Ascending aorta (tissue), 2 donors: ENCODE measurements at regions not wholly inside any gene's neighbourhood (a gene's known extent, or its start where the extent isn't known, plus 50 kb on each side); places are given as distances from the start of the nearest gene placed in this dataset.
"Not testable (repeated sequence)": the region's sequence is repeated elsewhere in the genome, so short reads cannot be mapped to it uniquely, and the experiment has no call there.

Experiments
- DNase-seq, 2 donors: peaks; one replicate each; pipeline ENCODE4 v3.0.0-alpha.2; 2019; ENCODE audit warnings: low spot score in 2 of 2
- H3K27ac ChIP-seq, 2 donors: fragments of 200-600 bp; sonication (generic); one replicate each; pipeline ENCODE4 v1.5.1; 2016 to 2017; ENCODE audit warnings: mild to moderate bottlenecking in 1 of 2
- H3K27me3 ChIP-seq: fragments of 200-600 bp; sonication (generic); one replicate; pipeline ENCODE4 v1.5.1; 2017
- H3K36me3 ChIP-seq, 2 donors: fragments of 200-600 bp; sonication (generic); one replicate each; pipeline ENCODE4 v1.5.1; 2016
- H3K4me1 ChIP-seq, 2 donors: fragments of 200-600 bp; sonication (generic); one replicate each; pipeline ENCODE4 v1.5.1; 2016 to 2017; ENCODE audit warnings: mild to moderate bottlenecking in 1 of 2
- H3K4me3 ChIP-seq, 2 donors: fragments of 200-600 bp; sonication (generic); one replicate each; pipeline ENCODE4 v1.5.1; 2016 to 2017; ENCODE audit warnings: mild to moderate bottlenecking in 1 of 2
- H3K9me3 ChIP-seq, 2 donors: fragments of 200-600 bp; sonication (generic); one replicate each; pipeline ENCODE4 v1.5.1; 2016
- intact Hi-C: fragments of 100-400 bp; cut with DNase I; formaldehyde crosslinking; loops from one replicate; pipeline ENCODE4 v1.15.1; 2023
- TF ChIP-seq, protein P1 (sequence below), 3 experiments: fragments of 200-600 bp in 2 of 3; fragments of 450-650 bp in 1 of 3; sonication (generic) in 2 of 3; IDR thresholded peaks; one replicate each; pipeline ENCODE4 v1.5.1; 2016 to 2019; ENCODE audit warnings: antibody characterized with exemption in 3 of 3, mild to moderate bottlenecking in 1 of 3, moderate library complexity in 1 of 3

DNA sequence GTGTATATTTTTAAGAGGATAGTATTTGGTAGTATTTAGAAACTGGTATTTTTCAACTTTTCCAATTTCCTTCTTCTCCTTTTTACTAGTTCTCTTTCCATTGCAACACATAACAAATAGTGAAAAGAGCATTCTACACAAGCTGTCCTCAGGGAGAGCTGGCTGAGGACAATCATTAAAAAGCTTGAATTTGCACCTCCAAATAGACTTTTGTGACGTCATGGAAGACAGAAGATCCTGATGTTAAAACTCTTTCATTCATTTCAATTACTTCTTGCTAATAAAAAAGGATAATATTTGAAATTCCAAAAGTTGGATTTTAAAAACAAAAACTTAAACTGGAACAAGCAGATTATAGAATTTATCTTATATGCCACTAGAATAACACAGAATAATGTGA, 1356.3 kb downstream of the RPIA start:
- H3K27me3 ChIP-seq, H3K9me3 ChIP-seq, H3K4me3 ChIP-seq, H3K36me3 ChIP-seq, intact Hi-C loops, H3K4me1 ChIP-seq, H3K27ac ChIP-seq, DNase-seq: not testable (repeated sequence)

DNA sequence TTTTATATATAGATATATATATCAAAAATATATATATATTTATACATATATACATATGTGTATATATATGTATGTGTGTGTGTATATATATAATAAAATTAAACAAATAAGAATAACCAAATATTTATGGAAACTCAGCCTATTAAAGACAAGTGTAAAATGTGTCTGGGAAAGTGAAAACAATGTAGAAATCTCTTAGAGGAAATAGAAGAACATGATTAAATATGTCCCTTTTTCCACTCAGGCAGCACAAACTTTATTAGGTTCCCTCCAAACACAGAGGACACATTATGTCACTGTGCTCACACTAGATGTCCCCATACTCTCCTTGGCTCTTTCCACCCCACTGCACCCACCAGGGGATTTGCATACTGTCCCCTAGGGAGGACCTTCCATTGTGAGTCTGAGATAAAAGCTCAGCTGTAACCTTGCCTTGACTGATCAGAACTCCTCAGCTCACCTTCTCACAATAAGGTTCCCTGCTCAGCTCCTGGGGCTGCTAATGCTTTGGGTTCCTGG, 1360.7 kb downstream of the RPIA start:
- H3K4me3 ChIP-seq, H3K27me3 ChIP-seq, H3K27ac ChIP-seq, H3K9me3 ChIP-seq, DNase-seq, H3K36me3 ChIP-seq, H3K4me1 ChIP-seq, intact Hi-C loops: not testable (repeated sequence)

DNA sequence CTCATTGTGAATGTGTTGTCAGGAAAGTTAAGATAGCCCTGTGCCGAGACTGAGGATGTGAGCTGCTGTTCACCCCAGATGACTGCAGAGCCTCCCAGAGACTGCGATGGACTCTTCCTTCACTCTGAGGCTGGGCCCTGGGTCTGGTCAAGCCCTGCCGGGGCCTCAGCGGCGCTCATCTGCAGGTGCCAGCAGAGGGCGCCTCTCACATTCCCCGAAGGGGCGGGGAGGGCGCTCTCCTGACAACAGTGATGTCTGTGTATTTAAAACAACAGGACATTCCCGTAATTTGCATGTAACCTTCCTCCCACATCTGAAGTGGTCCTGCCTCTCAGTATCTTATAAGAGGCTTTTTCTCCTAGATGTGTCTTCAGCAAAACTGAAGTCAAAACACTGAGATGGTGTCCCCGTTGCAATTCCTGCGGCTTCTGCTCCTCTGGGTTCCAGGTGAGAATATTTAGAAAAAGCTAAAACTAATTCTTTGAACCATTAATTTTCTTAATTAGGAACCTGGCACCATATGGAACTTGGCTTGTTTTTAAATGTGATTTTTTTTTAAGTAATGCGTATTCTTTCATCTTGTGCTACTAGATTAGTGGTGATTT, 1377.9 kb downstream of the RPIA start:
- H3K4me3 ChIP-seq = no peak overlapping the region
- intact Hi-C loops = no loop called here
- H3K36me3 ChIP-seq = no peaks in the 10 kb centered on the region
- TF ChIP-seq, protein P1, sequence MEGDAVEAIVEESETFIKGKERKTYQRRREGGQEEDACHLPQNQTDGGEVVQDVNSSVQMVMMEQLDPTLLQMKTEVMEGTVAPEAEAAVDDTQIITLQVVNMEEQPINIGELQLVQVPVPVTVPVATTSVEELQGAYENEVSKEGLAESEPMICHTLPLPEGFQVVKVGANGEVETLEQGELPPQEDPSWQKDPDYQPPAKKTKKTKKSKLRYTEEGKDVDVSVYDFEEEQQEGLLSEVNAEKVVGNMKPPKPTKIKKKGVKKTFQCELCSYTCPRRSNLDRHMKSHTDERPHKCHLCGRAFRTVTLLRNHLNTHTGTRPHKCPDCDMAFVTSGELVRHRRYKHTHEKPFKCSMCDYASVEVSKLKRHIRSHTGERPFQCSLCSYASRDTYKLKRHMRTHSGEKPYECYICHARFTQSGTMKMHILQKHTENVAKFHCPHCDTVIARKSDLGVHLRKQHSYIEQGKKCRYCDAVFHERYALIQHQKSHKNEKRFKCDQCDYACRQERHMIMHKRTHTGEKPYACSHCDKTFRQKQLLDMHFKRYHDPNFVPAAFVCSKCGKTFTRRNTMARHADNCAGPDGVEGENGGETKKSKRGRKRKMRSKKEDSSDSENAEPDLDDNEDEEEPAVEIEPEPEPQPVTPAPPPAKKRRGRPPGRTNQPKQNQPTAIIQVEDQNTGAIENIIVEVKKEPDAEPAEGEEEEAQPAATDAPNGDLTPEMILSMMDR (IDR thresholded peaks at IDR 0.05) = peak in 1 of 3 experiments; percentile 9
- no peaks in the 10 kb centered on the region for H3K9me3 ChIP-seq
- no peak for DNase-seq
- H3K27ac ChIP-seq = no peak overlapping the region
- H3K27me3 ChIP-seq = no peaks in the 10 kb centered on the region
- H3K4me1 ChIP-seq = no peaks in the 10 kb centered on the region

DNA sequence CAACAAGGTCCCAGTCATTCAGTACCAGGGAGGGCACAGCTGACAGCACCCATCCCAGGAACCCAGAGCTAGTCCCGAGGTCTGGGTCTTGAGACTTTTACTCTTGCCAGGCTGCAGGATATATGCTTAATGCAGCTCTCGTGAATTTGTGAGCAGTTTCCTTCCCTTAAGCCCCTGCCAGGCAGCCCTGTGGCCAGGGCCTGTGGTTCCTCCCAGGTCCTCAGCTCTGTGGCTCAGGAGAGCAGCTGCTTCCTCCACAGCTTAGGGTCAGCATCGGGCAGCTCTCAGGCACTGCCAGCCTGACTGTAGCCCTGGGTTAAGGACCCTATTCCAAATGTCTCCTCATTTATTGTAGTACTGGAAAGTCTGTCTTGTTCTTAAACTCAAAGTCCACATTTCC, 1384.8 kb downstream of the RPIA start:
- Histone ChIP-seq H3K36me3 (no peaks in the 10 kb centered on the region), H3K27ac (no peak overlapping the region), H3K9me3 (no peaks in the 10 kb centered on the region), H3K27me3 (no peaks in the 10 kb centered on the region), H3K4me3 (no peak overlapping the region), H3K4me1 (no peaks in the 10 kb centered on the region)
- TF ChIP-seq, protein P1 (IDR thresholded peaks at IDR 0.05) = no peak
- no peak for DNase-seq
- intact Hi-C loops = no loop called here

DNA sequence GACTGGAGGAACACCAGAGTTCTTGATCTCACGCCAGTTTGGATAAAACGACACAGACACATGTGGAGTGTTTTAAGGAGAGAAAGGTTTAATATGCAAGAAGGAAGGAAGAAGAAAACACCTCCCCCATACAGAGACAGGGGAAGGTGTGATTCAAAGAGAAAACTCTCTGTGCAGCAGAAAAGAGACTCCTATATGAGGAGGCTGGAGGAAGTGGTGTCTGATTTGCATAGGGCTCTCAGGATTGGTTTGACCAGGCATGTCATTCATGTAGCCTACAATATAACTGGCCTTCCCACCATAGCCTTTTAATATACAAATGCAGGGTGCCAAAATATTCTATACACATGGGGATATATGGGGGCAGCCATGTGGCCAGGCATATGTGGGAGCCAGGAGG, 1386.5 kb downstream of the RPIA start:
- no peaks in the 10 kb centered on the region for H3K27me3 ChIP-seq
- H3K4me1 ChIP-seq = no peaks in the 10 kb centered on the region
- no peak overlapping the region for H3K27ac ChIP-seq
- no peaks in the 10 kb centered on the region for H3K36me3 ChIP-seq
- TF ChIP-seq, protein P1 (IDR thresholded peaks at IDR 0.05) = no peak
- intact Hi-C loops = no loop called here
- no peak overlapping the region for H3K4me3 ChIP-seq
- DNase-seq = no peak
- no peaks in the 10 kb centered on the region for H3K9me3 ChIP-seq

DNA sequence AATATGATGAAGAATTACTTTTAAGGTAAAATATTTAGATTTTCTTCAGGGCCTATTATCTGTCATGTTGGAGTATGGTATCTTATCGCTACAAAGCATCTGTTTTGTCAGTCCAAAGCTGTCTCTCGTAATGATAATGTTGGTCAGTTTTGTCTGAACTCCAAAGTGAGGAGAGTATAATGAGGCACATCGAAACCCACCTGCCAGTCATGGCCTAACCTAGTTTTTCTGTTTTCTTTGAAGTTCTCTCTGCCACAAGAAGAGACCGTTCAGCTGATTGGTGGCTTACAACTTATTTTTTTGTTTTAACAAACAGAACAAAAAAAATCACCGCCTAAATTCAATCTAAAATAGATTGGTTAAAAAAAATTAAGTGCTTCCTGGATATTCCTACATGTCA, 1387.9 kb downstream of the RPIA start:
- H3K4me3 ChIP-seq = no peak overlapping the region
- H3K36me3 ChIP-seq = no peaks in the 10 kb centered on the region
- no peaks in the 10 kb centered on the region for H3K9me3 ChIP-seq
- intact Hi-C loops = no loop called here
- TF ChIP-seq, protein P1 (IDR thresholded peaks at IDR 0.05) = no peak
- no peaks in the 10 kb centered on the region for H3K27me3 ChIP-seq
- H3K4me1 ChIP-seq = no peaks in the 10 kb centered on the region
- DNase-seq = no peak
- H3K27ac ChIP-seq = no peak overlapping the region

DNA sequence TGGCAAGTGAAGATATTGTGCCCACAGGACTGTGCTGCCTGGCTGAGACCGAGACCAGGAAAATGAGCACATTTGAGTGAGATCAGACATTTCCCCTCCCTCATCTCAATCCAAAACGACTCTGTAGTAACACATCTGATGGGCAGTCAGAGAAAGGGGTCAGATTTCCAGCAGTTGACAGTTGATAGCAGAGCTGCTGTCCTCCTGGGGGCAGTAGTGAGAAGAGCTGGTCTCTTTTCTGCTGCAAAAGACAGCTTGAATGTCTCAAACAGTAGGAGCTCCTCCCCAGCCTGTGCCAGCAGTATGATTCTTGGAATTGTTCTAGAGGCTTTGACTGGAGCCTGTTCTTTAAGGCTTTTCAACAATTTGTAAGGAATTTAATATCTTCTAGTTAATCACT, 1396.3 kb downstream of the RPIA start:
- DNase-seq, H3K36me3 ChIP-seq, H3K9me3 ChIP-seq, H3K4me3 ChIP-seq, intact Hi-C loops, H3K27ac ChIP-seq, H3K27me3 ChIP-seq, H3K4me1 ChIP-seq: not testable (repeated sequence)
- TF ChIP-seq, protein P1 (IDR thresholded peaks at IDR 0.05) = peak in 1 of 3 experiments; percentile 13

DNA sequence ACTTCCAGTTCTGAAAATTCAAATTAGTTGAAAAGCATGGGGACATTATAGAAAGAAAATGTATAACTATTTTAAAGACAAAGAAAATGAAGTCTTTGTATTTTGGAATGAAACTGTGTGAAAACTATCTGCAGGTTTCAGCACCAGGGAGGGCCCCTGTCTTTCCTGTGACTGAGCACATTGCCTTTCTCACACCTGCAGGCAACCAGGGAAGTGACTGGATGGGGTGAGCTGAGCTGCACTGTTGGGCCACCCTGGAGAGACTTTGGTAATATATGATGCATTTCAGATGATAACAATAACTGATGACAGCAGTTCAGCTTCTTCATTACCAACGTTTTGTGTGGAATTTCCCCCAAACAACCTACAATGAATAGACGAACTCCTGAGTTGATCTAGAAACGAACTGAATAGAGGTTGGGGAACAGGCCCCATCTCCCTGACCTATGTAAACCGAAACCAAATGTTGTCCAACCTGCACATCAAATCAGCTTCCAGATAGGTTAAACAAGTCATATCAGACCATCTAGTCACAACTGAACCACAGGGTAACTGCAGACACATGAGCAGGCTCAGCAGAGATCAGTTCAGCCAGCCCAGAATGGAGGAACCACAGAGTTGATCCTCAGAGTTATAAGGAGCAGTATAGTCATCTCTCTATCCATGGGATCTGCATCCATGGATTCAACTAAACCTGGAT, 1402.2 kb downstream of the RPIA start:
- H3K4me3 ChIP-seq, H3K27ac ChIP-seq: not testable (repeated sequence)

DNA sequence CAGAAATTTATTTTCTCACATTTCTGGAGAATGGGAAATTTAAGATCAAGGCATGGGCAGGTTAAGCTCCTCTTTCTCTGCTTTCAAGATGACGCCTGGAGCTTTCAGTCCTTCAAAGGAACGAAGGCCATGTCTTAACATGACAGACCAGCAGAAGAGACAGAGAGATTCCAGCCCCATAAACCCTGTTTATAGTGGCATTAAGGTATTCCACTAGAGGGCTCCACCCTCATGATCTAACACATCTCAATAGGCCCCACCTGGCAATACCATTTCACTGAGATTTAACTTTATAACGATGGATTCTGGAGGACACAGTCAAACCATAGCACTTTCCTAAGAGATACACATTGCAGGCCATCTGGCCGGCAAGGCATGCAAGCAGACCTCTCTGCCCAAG, 1406.1 kb downstream of the RPIA start:
- H3K4me1 ChIP-seq, H3K27me3 ChIP-seq, intact Hi-C loops, H3K36me3 ChIP-seq, H3K9me3 ChIP-seq, H3K4me3 ChIP-seq, H3K27ac ChIP-seq, DNase-seq: not testable (repeated sequence)

More for the DNA sequence above, 1402.2 kb downstream of the RPIA start:
- DNase-seq, H3K4me1 ChIP-seq, H3K27me3 ChIP-seq, H3K36me3 ChIP-seq, H3K9me3 ChIP-seq, intact Hi-C loops: not testable (repeated sequence)
